Fibroblast of pulmonary artery (primary cell): ENCODE measurements at regions not wholly inside any gene's neighbourhood (a gene's known extent, or its start where the extent isn't known, plus 50 kb on each side); places are given as distances from the start of the nearest gene placed in this dataset.
A peak's percentile ranks its signal among the peaks of the same experiment; 100 is the strongest.

ENCODE experiments used
- DNase-seq: peaks from one replicate; pipeline ENCODE4 v3.0.0-alpha.2; 2010; ENCODE audit warnings: low read depth
- H3K4me3 ChIP-seq: replicated peaks from 2 replicates; pipeline ENCODE4 v1.5.1; 2011; ENCODE audit warnings: low read depth, mild to moderate bottlenecking, control low read depth, low read length, moderate library complexity
- CTCF ChIP-seq: IDR thresholded peaks from 2 replicates; pipeline ENCODE4 v1.5.1; 2011; ENCODE audit warnings: mild to moderate bottlenecking, control low read depth, low read length, inconsistent platforms; ENCODE audit errors: missing control alignments

GRCh38 chr2:215835657-215836056, 177.7 kb downstream of the MREG start:
- no peak for TF ChIP-seq CTCF
- DNase-seq: no peak
- no peak overlapping the region for H3K4me3 ChIP-seq

GRCh38 chr2:215835231-215835630, 178.1 kb downstream of the MREG start:
- DNase-seq: no peak
- TF ChIP-seq CTCF: no peak
- H3K4me3 ChIP-seq: no peak overlapping the region

- DNase-seq: peak; percentile 92
- TF ChIP-seq CTCF: no peak
- H3K4me3 ChIP-seq: no peak overlapping the region
Observed at GRCh38 chr2:215833531-215834162, 179.7 kb downstream of the MREG start.

- DNase-seq: peak; percentile 56
- no peak overlapping the region for H3K4me3 ChIP-seq
- TF ChIP-seq CTCF: no peak
Observed at GRCh38 chr2:215832791-215833190, 180.6 kb downstream of the MREG start.

- TF ChIP-seq CTCF: no peak
- peak overlapping the region; percentile 32 for H3K4me3 ChIP-seq
- peak; percentile 93 for DNase-seq
Observed at GRCh38 chr2:215831296-215831913, 181.9 kb downstream of the MREG start.

- no peak overlapping the region for H3K4me3 ChIP-seq
- peak; percentile 93 for DNase-seq
- TF ChIP-seq CTCF: no peak
Observed at GRCh38 chr2:215830304-215830703, 183.0 kb downstream of the MREG start.

GRCh38 chr2:215829261-215829660, 184.1 kb downstream of the MREG start:
- DNase-seq: no peak

More at GRCh38 chr2:215829261-215829660, 184.1 kb downstream of the MREG start:
- TF ChIP-seq CTCF: no peak
- no peak overlapping the region for H3K4me3 ChIP-seq
